GM12892 (cell line): ENCODE measurements at regions not wholly inside any gene's neighbourhood (a gene's known extent, or its start where the extent isn't known, plus 50 kb on each side); places are given as distances from the start of the nearest gene placed in this dataset.

ENCODE experiments used
- DNase-seq: peaks from one replicate; pipeline ENCODE4 v3.0.0; 2011; ENCODE audit not compliant: insufficient read length
- FAIRE-seq: peaks from 2 replicates; lab custom pipeline; 2011; peaks lifted over from hg19 to GRCh38; lab: Jason Lieb, UNC
- POLR2A ChIP-seq: IDR thresholded peaks from 2 replicates; pipeline ENCODE4 v1.6.1; 2011; ENCODE audit warnings: low read depth, low read length, control low read depth
- POLR2AphosphoS5 ChIP-seq: IDR thresholded peaks from 2 replicates; pipeline ENCODE4 v1.6.1; 2011; ENCODE audit warnings: low read depth, low read length, control low read depth
- TAF1 ChIP-seq: IDR thresholded peaks from 2 replicates; pipeline ENCODE4 v1.6.1; 2011; ENCODE audit warnings: low read depth, mild to moderate bottlenecking, control low read depth, low read length, borderline replicate concordance

- no peak for DNase-seq
- no peak for FAIRE-seq
- TF ChIP-seq POLR2A = no peak
- no peak for TF ChIP-seq TAF1
- TF ChIP-seq POLR2AphosphoS5 = no peak
Observed at GRCh38 chr15:97790180-97790579, 170.3 kb upstream of the ARRDC4 start.

- DNase-seq (no peak), FAIRE-seq (no peak)
- no peak for TF ChIP-seq POLR2A
- TF ChIP-seq POLR2AphosphoS5 = no peak
- no peak for TF ChIP-seq TAF1
Observed at GRCh38 chr15:97791824-97792792, 168.4 kb upstream of the ARRDC4 start.

GRCh38 chr15:97804950-97805349 is 155.6 kb upstream of the ARRDC4 start:
- DNase-seq = no peak
- no peak for TF ChIP-seq TAF1
- TF ChIP-seq POLR2A = no peak
- no peak for TF ChIP-seq POLR2AphosphoS5
- no peak for FAIRE-seq

GRCh38 chr15:97806766-97807165 is 153.7 kb upstream of the ARRDC4 start:
- FAIRE-seq (no peak), DNase-seq (no peak)
- TF ChIP-seq TAF1 (no peak), POLR2A (no peak), POLR2AphosphoS5 (no peak)

- no peak for DNase-seq
- TF ChIP-seq POLR2A (no peak), TAF1 (no peak), POLR2AphosphoS5 (no peak)
- no peak for FAIRE-seq
Observed at GRCh38 chr15:97815835-97816234, 144.7 kb upstream of the ARRDC4 start.

- no peak for FAIRE-seq
- no peak for DNase-seq
Observed at GRCh38 chr15:97817276-97817890, 143.1 kb upstream of the ARRDC4 start.

GRCh38 chr15:97836003-97836402 is 124.5 kb upstream of the ARRDC4 start:
- DNase-seq (no peak), FAIRE-seq (no peak)
- TF ChIP-seq POLR2A = no peak

More at GRCh38 chr15:97817276-97817890, 143.1 kb upstream of the ARRDC4 start:
- TF ChIP-seq POLR2AphosphoS5 (no peak), POLR2A (no peak), TAF1 (no peak)

- no peak for DNase-seq
- no peak for TF ChIP-seq TAF1
- TF ChIP-seq POLR2A = no peak
- TF ChIP-seq POLR2AphosphoS5 = no peak
- FAIRE-seq = no peak
Observed at GRCh38 chr15:97837896-97838295, 122.6 kb upstream of the ARRDC4 start.

- TF ChIP-seq POLR2AphosphoS5 (no peak), TAF1 (no peak), POLR2A (no peak)
- FAIRE-seq (no peak), DNase-seq (no peak)
Observed at GRCh38 chr15:97838606-97839210, 121.8 kb upstream of the ARRDC4 start.

GRCh38 chr15:97840501-97840900 is 120.0 kb upstream of the ARRDC4 start:
- no peak for FAIRE-seq
- TF ChIP-seq POLR2AphosphoS5 (no peak), POLR2A (no peak), TAF1 (no peak)
- DNase-seq = no peak

GRCh38 chr15:97841558-97841957 is 118.9 kb upstream of the ARRDC4 start:
- DNase-seq (no peak), FAIRE-seq (no peak)
- TF ChIP-seq TAF1 (no peak), POLR2AphosphoS5 (no peak), POLR2A (no peak)

GRCh38 chr15:97849183-97849582 is 111.3 kb upstream of the ARRDC4 start:
- FAIRE-seq = no peak
- no peak for DNase-seq
- TF ChIP-seq POLR2AphosphoS5 = no peak
- TF ChIP-seq TAF1 = no peak
- no peak for TF ChIP-seq POLR2A

GRCh38 chr15:97858296-97858695 is 102.2 kb upstream of the ARRDC4 start:
- no peak for FAIRE-seq

More at GRCh38 chr15:97858296-97858695, 102.2 kb upstream of the ARRDC4 start:
- no peak for TF ChIP-seq POLR2A
- TF ChIP-seq TAF1 = no peak
- no peak for TF ChIP-seq POLR2AphosphoS5
- no peak for DNase-seq
